OCI-LY3 (cell line): ENCODE measurements at regions not wholly inside any gene's neighbourhood (a gene's known extent, or its start where the extent isn't known, plus 50 kb on each side); places are given as distances from the start of the nearest gene placed in this dataset.

Experiments used
- H2AFZ ChIP-seq: fragments of 200-600, 300-600 bp; shearing (Covaris generic); 2 replicates; pipeline ENCODE4 v1.6.0; 2014; ENCODE audit warnings: antibody characterized with exemption, low read depth, low read length
- H3K27ac ChIP-seq: fragments of 200-600, 300-600 bp; sonication (generic); 2 replicates; pipeline ENCODE4 v1.5.1; 2014; ENCODE audit warnings: mild to moderate bottlenecking, low read length, moderate library complexity, mixed read lengths
- H3K27me3 ChIP-seq: fragments of 200-600, 300-600 bp; sonication (generic); 2 replicates; pipeline ENCODE4 v1.6.1; 2014; ENCODE audit warnings: low read depth, low read length, mixed read lengths
- H3K36me3 ChIP-seq: fragments of 200-600, 300-600 bp; sonication (generic); replicated peaks from 2 replicates; pipeline ENCODE3; 2014; ENCODE audit warnings: low read depth, low read length, mixed read lengths
- H3K4me1 ChIP-seq: fragments of 300-600, 200-600 bp; sonication (generic); 2 replicates; pipeline ENCODE4 v1.6.1; 2014; ENCODE audit warnings: low read length, mixed read lengths
- H3K4me2 ChIP-seq: fragments of 200-600, 300-600 bp; sonication (generic); 2 replicates; pipeline ENCODE4 v1.6.1; 2014; ENCODE audit warnings: low read length, mixed read lengths
- H3K4me3 ChIP-seq: fragments of 300-600, 200-600 bp; sonication (generic); 2 replicates; pipeline ENCODE4 v1.5.1; 2014; ENCODE audit warnings: antibody characterized with exemption, mild to moderate bottlenecking, low read length, moderate library complexity
- H3K79me2 ChIP-seq: fragments of 300-600, 200-600 bp; shearing (Covaris generic); 2 replicates; pipeline ENCODE4 v1.6.1; 2014; ENCODE audit warnings: mild to moderate bottlenecking, low read length, mixed read lengths
- H3K9ac ChIP-seq: fragments of 300-600, 200-600 bp; shearing (Covaris generic); 2 replicates; pipeline ENCODE4 v1.6.0; 2014; ENCODE audit warnings: mild to moderate bottlenecking, low read length, moderate library complexity
- H3K9me3 ChIP-seq: fragments of 200-600, 300-600 bp; shearing (Covaris generic); 2 replicates; pipeline ENCODE4 v1.6.1; 2014; ENCODE audit warnings: low read length, mixed read lengths; ENCODE audit not compliant: insufficient read depth
- H4K20me1 ChIP-seq: fragments of 200-600, 300-600 bp; sonication (generic); 2 replicates; pipeline ENCODE4 v1.6.1; 2016; ENCODE audit warnings: low read length, mixed read lengths; ENCODE audit not compliant: insufficient read depth
- CTCF ChIP-seq: fragments of 200-600, 300-600 bp; sonication (generic); IDR thresholded peaks from 2 replicates; pipeline ENCODE4 v1.5.1; 2014; ENCODE audit warnings: antibody characterized with exemption, low read length, low read depth
- EZH2phosphoT487 ChIP-seq: fragments of 200-600 bp; shearing (Covaris generic); IDR thresholded peaks from 2 replicates; pipeline ENCODE4 v1.6.1; 2018; ENCODE audit warnings: antibody characterized with exemption, mixed run types, low read depth

GRCh38 chr3:150346266-150346665 is 61.8 kb upstream of the TSC22D2 start:
- H3K4me2 ChIP-seq: no peak overlapping the region
- no peak overlapping the region for H3K4me3 ChIP-seq
- no peak overlapping the region for H3K9ac ChIP-seq
- no peak overlapping the region for H3K27ac ChIP-seq
- H3K4me1 ChIP-seq: no peaks in the 10 kb centered on the region
- no peaks in the 10 kb centered on the region for H3K79me2 ChIP-seq
- H4K20me1 ChIP-seq: no peaks in the 10 kb centered on the region
- no peaks in the 10 kb centered on the region for H3K9me3 ChIP-seq
- no peaks in the 10 kb centered on the region for H3K36me3 ChIP-seq
- H2AFZ ChIP-seq: no peak overlapping the region
- H3K27me3 ChIP-seq: no peaks in the 10 kb centered on the region
- TF ChIP-seq EZH2phosphoT487 (no peak), CTCF (no peak)

DNA sequence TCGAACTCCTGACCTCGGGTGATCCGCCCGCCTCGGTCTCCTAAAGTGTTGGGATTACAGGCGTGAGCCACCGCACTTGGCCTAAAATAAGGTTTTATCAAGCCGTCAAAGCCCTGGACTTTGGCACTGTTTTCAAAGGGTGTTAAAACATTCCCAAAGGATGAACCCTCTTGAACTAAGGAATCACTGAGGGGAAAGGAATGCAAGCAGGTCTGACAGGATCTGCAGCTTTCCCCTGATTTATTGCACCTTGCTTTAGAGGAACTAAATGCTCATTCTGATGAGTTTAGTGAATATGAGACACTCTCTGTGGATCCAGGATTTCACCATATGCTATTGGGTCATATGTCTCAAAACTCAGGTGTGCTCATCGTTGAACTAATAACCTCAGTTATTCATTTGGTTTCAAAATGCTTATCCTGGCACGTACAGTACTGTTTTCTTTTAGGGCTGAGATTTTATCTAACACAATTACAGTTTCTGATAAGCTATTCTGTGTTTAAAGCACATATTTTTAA is 63.0 kb upstream of the TSC22D2 start:
- H3K36me3 ChIP-seq: no peaks in the 10 kb centered on the region
- no peak overlapping the region for H3K9ac ChIP-seq
- H3K4me2 ChIP-seq: no peak overlapping the region
- H3K4me3 ChIP-seq: no peak overlapping the region
- H3K9me3 ChIP-seq: no peaks in the 10 kb centered on the region
- H3K4me1 ChIP-seq: no peaks in the 10 kb centered on the region
- no peak overlapping the region for H3K27ac ChIP-seq
- H2AFZ ChIP-seq: no peak overlapping the region
- no peaks in the 10 kb centered on the region for H3K79me2 ChIP-seq
- H4K20me1 ChIP-seq: no peaks in the 10 kb centered on the region
- no peak for TF ChIP-seq CTCF
- no peaks in the 10 kb centered on the region for H3K27me3 ChIP-seq

DNA sequence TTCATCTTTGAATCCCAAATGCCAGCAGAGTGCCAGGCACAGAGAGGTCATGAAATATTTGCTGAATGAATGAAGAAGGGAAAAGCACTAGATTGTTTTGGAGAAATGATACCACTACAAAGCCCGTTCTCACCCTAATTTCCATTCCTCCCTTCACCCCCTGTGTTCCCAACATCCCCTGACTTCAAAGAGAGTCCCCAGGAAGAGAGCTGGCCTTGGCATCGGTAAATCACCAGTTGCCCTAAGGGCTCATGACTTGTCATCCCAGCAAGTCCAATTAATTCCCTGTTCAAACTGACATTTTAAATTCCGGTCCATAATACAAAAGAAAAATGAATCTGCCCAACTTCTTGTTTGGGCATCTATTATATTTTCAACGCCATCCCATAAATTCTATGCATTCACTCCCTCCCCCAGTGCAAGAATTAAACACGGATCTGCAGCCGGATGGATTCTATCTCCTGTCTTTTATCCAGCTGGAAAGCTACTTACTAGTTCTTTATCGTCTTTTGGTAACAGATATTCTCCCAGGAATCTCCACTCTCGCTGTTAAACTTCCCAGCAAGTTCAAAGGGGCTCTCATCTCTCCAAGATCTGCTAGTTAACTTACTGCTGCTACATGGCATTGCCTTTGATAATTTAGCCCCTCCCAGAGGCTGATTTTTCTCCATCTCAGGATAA is 63.9 kb upstream of the TSC22D2 start:
- Histone ChIP-seq H3K4me3 (no peak overlapping the region), H4K20me1 (no peaks in the 10 kb centered on the region), H3K9ac (no peak overlapping the region), H3K27ac (no peak overlapping the region), H3K79me2 (no peaks in the 10 kb centered on the region), H2AFZ (no peak overlapping the region), H3K36me3 (no peaks in the 10 kb centered on the region), H3K4me2 (no peak overlapping the region), H3K9me3 (no peaks in the 10 kb centered on the region), H3K27me3 (no peaks in the 10 kb centered on the region), H3K4me1 (no peaks in the 10 kb centered on the region)
- TF ChIP-seq CTCF (no peak), EZH2phosphoT487 (no peak)

- no peak overlapping the region for H3K9ac ChIP-seq
- H3K4me1 ChIP-seq: no peaks in the 10 kb centered on the region
- H3K4me3 ChIP-seq: no peak overlapping the region
- no peak for TF ChIP-seq CTCF
- no peak for TF ChIP-seq EZH2phosphoT487
- H3K36me3 ChIP-seq: no peaks in the 10 kb centered on the region
- H3K79me2 ChIP-seq: no peaks in the 10 kb centered on the region
- H3K4me2 ChIP-seq: no peak overlapping the region
- H2AFZ ChIP-seq: no peak overlapping the region
- H3K9me3 ChIP-seq: no peaks in the 10 kb centered on the region
- no peak overlapping the region for H3K27ac ChIP-seq
- peaks cover 8% of the 10 kb centered on the region for H3K27me3 ChIP-seq
- no peaks in the 10 kb centered on the region for H4K20me1 ChIP-seq
These were observed 65.1 kb upstream of the TSC22D2 start for GRCh38 chr3:150342896-150343467.
